CMK (cell line): ENCODE measurements at regions not wholly inside any gene's neighbourhood (a gene's known extent, or its start where the extent isn't known, plus 50 kb on each side); places are given as distances from the start of the nearest gene placed in this dataset.

Source experiments
- DNase-seq: peaks from one replicate; pipeline ENCODE4 v3.0.0-alpha.2; 2010; ENCODE audit warnings: low read depth

DNA sequence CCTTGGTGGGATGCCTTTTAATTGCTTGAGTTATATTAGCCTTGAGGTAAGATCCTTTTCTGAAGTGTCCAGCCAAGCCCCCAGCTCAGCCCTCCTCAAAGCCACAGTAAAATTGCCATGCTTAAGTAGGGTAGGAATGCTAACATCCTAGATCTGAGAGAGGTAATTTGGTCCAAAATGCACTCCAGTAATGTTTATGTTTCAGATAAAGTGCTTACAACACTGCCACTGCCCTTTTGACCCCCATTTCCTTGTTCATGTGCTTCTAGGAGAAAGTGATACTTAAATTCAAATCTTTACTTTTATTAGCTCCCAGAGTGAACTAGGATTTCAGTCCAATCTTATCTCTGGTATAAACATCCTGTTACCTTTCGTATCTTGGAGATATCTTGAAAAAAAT is 318.0 kb downstream of the BMP2 start:
- DNase-seq, result no peak

DNA sequence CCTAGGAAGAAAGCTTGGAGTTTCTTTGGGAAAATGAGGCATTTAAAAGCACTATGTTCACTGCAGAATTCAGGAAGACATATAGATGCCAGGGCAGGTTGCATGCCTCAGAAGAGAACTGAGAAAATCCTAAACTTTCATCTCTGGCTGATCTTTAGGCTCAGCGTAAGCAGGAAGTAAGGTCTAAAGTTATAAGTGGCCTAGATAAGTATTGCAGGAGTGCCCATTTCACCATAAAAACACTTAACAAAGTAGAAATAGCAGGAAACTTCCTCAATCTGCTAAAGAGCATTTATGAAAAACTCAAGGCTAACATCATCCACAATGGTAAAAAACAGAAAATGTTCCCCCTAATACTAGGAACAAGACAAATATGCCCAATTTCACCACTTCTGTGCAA is 320.3 kb downstream of the BMP2 start:
- DNase-seq, result no peak

DNA sequence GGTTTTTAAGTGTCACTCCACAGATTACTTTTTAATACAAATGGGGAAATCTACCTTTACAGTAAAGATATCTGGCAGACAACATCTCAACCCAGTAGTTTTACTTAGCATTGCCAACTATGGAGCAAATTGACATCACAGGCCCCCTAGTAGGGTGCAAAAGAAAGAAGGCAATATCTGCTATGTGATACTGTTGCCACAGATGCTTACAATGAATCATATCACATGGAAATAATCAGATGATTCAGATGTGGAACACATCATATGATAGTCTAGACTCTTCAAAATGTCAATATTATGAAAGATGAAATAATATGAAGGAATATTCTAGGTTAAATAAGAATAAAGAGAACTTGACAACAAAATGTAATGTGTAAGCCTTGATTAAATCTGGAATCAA is 322.5 kb downstream of the BMP2 start:
- DNase-seq, result no peak

DNA sequence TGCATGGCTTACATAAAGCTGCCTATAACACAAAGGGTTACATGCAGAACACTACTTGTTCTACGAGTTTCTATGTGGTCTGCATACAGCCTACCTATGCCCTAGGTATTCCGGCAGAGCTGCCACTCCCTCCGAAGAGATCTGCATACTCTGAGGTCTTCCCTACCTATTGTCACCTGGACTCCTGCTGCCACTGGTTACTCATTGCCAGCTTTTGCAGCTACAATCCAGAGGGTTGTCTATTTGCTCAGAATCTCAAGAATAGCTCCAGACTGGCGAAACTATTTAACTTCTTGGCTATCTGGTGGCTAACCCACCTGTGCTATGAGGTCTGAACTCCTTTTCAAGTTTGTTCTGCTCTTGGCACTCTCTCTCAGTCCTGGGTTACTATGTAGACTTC is 323.3 kb downstream of the BMP2 start:
- no peak for DNase-seq

DNA sequence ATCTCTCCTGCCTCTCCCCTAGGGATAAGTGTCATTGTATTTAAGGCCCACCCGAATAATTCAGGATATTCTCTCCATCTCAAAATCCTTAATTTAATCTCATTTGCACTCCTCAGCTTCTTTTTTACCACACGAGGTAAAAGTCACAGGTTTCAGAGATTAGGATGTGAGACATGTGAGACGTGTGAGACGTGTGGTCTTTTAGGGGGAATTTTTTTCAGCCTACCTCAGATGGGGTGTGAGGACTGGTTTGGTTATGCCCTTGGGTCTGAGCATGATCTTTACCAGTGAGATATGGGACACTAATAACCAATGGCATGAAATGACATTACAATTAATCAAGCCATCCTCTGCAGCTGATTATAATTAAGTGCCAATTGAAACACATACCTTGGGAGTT is 324.2 kb downstream of the BMP2 start:
- DNase-seq, result no peak

DNA sequence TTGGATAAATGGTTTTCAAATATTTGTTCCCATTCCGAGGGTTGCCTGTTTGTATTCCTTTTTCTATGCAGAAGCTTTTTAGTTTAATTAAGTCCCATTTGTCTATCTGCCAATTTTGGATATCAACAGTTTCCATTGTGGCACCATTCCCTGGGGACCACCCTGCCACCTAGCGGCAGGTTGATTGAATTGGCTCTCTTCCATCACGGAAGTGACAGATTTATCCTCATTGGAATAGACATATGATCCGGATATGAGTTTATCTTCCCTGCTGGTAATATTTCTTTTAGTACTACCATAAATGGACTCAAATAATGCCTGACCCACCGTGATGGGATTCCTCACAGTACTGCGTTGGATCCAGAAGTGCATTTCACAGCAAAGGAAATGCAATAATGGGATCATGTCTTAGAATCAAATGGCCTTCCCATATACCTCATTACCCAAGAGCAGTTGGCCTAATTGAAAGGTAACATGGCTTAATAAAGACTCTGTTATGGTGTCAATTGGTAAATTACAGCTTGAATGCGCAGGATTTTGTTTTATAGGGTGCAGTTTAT is 327.0 kb downstream of the BMP2 start:
- peak; percentile 9 for DNase-seq

DNA sequence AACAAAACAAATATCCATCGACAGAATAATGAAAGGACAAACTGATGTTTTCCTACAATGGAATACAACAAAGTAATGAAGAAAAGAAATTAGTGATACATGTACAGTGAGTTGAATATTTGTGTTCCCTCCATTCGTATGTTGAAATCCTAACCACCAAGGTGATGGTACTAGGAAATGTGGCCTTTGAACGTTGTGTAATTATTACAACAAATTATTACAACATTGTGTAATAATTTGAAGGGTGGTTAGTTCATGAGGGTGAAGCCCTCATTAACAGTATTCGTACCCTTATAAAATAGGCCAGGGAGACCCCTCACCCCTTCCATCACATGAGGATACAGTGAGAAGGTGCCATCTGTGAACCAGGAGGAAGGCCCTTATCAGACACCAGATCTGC is 339.4 kb downstream of the BMP2 start:
- no peak for DNase-seq

DNA sequence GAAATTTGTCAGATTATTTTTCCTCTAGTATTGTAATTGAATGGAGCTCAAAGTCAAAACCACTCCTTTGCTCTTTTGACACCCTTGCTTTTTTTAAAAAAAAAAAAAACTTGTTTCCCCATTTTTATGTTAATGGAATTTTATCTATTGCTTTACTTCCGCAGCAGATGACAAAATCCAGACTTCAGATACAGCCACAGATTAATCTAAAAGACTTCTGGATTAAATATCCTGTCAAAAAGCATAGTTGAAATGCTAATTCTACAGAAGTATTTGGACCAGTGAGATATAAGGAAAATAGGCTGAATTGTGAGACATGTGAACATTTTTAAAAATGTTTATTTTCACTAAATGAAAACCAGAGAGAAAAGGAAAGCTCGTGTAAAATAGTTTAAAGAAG is 341.4 kb downstream of the BMP2 start:
- DNase-seq, result no peak

DNA sequence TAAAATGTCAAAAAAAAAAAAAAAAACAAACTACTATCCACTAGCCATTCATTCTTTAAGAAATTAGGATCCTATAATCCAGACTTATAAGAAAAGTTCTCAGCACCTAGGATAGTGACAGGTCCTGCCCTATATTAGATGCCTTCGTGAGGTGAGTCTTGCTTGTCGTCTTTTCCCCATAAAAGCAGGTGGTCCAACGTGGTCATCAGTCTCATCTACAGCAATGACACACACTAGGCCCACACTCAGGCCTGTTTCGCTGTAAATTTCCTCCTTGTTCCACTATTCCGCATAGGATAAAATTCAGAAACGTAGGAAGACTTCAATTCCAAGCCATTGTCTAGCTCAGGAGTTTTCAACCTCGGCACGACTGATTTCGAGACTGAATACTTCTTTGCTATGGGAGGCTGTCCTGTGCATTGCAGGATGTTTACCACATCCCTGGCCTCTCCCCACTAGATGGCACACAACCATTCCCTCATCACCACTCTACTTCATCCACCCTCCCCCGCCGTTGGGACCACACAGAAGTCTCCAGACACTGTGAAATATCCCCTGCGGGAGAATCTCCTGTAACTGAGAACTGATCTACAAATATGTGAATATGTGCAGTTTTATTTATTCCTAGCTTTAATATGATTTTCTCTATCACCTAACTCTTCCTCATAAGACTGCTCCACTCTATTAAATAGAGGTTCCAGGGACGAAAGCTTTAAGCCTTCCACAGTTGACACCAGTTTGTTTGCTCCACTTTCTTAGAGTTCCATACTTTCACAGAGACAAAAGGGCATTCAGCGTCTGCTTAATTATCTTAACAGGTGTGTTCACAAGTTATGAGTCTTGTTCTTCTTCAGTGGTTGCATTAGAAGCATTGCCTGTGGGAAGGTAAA is 346.3 kb downstream of the BMP2 start:
- no peak for DNase-seq

DNA sequence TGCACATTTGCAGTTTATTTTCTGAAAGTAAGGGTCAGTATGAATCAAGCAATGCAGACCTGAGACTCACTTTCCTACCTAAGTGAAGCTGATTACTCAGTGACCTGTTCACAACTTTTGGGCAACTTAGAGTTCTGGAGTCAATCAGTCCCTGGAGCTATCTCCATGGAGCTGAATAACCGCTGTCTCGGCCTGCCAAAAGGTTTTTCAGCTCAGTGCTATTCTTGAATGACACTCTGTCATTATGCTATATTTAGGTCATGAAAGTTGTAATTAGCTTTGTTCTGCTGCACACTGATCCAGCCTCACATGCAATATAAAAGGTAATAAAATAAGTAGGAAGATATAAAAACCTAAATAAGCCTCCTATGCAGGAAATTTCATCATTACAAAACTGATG is 356.0 kb downstream of the BMP2 start:
- no peak for DNase-seq

DNA sequence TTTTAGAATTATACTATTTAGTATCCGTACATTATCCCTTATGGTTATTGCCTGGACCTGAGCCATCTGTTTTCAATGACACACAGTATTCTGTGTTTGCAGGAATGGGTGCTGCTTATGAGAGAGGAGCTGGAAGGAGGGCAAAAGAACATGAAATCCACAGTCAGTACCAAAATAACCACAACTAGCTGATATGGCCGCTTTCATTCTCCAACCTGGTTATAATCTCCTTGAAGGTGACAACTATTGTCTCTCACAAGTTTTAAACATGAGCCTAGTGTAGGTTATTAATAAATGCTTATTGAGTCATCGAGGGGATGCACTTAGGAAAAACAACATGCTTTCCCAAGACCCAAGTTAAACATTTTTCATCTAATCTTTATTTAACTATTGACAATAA is 356.6 kb downstream of the BMP2 start:
- DNase-seq, result no peak

DNA sequence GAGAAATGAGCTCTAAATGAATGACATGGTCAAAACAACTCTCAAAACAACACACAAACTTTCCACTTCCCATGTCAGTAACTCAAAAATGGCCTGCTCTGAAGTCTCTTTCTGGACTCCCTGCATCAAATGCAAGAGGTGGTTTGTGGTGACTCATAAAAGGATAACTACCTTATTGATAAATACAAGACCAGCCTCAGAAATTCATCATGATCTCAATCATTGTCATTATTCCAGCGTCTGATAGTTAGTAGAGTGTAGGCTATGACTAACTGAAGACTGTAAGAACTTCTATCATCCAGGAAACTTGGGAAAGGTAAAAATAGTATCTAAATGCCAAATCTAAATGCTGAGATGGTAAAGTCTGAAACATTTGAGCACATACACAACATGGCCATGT is 369.4 kb downstream of the BMP2 start:
- no peak for DNase-seq

DNA sequence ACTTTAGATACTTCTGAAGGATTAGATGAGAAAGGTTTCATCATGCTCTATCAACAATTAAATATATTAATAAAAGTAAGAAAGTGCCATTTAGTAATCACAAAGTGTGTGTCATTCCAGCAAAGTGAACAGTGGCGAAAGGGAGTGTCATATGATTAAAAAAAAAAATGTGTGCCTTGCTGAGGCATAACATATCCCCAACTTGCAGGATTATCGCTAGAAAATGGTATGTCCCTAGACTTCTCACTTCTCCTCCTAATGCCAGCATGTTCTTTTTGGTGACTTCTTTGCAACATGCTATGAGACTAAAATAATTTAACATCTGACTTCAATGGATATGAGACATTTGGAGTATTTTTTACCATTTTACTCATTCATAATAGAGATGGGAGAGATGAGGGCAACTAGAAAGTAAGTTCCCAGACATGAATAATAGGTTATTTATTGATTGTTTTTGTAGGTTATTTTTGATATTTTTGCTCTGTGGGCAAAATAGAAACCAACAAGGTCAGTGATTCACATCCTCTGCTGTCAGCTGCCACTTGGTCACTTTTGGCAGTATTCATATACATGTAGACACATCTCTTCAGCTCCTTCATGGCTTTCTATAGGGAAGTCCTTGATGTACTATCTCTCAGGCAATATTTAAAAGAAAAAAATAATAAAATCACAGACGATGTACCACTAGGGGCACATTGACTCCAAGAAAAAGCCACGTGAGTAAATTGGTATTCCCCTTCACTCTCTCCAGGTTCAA is 370.1 kb downstream of the BMP2 start:
- DNase-seq, result no peak

DNA sequence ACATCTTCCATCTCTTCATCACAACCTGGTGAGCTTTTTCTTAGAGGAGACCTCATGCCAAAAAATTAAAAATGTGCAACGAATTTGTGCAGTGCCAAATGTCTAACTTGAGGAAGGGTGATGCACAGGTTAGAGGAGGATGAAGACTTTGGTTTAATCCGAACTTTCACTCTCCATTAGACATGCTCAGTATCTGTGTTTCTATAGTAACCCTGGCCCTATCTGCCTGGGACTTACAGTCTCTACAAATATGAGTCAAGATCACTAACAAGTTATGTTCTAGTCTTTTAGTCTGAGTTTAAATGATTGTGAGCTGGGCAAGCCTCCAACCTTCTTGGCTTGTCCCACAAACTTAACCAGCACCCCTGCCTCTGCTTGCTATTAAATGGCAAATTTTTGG is 377.0 kb downstream of the BMP2 start:
- no peak for DNase-seq

DNA sequence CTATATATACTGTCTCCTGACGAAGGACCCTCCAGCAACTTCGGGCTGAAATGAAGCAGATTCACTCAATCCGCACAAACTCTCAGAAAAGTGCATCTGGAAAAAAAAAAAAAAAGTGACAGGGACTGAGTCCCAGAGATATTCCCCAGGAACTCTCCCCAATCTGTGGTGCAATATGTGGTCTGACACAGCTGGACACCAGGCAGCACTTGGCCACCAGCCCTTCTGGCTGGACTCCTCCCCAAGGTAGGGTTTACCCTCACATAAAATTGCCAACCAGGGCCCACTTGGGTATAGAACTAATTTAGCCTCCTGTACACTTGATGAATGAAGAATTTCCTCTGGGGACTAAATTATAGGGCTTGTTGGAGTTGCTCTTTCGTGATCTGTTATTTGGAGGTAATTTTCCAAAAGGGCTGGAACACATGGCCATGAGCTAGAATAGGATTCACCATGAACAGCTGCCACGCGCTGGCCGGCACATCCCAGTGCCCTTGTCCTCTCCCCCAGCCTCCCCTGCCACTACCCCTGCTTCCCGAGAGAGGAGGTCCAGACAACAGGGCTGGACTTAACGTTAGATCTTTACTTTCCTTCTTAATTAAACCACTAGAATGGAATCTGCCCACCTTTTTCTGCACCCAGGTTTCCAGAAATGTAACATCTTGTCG is 379.2 kb downstream of the BMP2 start:
- no peak for DNase-seq

DNA sequence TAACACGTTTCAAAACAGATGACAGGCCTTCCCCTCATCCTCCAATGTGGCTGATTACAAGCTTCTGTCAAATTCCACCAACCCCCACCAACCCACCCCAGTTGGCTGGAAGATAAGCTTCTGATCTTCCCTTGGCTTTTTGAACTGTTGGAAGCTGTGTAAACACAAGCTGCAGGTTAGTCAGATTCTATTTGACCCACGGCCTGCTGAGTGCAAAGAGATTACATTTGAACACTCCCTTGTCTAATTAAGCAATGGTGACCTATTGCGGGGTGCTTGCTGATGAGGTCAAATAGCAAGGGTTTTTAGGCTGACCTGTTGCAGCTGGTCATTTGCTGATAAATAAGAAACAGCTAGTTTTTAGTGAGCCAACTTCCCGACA is 379.7 kb downstream of the BMP2 start:
- no peak for DNase-seq

DNA sequence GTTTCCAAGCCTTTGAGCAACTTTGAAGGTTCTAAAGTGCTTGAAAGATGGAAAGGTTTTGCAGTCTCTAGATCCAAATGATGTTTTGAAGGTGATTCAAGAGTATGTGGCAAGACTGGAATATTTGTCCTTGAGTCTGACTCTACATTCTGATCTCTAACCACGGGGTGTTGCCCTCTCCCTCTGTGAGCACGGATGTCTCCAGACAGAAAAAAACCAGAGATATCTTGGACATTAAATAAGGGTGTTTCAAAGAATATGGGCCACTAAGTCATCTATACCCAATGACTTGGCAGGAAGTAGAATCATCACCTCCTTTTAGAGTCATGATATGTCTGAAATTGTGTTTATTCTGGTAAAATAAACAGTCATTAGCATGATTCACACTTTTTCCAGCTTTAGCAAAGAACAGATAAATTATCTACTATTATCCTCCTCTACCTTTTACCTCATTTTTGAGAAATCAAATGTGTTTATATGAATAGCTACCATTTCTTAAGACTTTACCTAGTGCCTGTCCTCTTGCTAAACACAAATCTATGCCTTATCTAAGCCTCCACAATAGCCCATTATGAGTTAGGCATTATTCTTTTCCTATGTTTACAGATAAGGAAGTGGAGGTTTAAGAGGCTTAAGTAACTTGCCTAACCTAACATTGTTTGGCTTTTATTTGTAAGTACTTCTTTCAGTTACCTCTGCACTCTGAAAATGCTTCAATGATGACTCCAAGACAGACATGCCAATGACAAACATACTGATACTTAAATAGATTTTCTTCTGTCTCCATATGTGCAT is 384.4 kb downstream of the BMP2 start:
- no peak for DNase-seq

DNA sequence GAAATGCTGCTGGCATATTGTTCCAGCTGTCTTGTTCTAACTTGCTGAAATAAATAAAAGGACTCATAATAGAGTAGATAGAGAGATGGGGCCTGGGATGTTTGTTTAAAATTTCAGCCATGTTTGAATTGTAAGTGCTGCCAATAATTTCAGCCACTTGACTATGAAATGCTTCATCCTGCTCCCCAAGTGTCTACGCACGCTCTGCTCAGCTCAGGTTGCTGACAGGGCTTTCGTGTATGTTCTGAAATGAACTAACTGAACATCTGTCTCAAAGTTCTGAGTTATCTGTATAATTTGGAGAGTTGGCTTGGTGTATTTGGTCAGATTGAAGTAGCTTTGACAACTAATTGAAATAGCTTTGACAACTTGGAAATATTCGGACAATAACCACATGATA is 387.8 kb downstream of the BMP2 start:
- no peak for DNase-seq

DNA sequence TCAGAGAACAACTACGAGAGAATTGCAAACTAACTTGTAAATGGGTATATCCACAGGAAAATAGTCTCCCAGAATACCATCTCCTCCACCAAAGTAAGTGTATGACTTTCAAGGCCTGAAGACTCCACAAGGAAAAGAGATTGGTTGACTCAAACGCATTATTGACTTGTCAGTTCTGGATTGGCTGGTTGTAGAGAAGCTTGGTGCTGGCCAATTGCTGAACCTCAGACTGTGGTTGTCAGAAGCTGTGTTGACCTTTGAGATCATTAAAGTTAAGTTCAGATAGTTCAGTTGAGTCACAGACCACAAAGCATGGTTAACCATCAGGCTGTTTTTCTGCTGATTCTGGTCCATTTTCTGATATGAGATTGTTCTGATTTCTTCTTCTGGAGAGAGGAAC is 388.3 kb downstream of the BMP2 start:
- DNase-seq, result no peak

DNA sequence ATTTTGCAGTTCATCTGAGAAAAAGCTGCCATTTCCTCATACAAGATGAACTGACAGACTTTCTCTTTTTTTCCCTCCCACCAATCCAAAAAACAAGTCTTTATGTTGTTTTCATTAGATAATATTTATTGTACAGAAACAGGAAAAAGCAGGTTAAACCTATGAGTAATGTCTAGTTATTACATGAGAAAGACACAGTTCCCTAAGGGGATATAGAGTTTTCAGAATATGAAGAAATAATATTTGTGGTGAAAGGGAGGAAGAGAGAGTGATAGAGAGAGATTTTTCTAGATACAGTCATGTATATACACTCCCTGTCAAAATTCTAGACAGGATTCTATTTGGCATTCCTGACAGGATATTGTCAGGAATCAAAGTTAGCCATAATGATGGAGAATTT is 392.4 kb downstream of the BMP2 start:
- no peak for DNase-seq

DNA sequence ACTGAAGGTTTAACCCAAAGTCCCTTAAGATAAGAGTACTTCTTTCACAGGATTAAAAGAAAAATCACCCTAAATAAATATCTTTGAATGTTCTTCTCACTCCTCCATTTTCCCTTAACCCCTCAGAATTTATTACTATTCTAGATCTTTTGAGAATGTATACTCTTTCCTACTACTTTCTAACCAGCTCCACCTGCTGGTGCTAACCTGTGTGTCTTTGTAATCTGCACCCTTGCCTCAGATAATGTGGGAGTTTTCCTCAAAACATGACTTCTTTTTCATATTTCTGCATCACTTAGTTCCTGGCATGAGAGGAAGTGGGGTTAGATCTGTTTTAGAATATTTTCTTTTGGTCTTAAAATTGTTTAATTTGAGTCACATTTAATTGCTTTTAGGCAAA is 394.2 kb downstream of the BMP2 start:
- no peak for DNase-seq

DNA sequence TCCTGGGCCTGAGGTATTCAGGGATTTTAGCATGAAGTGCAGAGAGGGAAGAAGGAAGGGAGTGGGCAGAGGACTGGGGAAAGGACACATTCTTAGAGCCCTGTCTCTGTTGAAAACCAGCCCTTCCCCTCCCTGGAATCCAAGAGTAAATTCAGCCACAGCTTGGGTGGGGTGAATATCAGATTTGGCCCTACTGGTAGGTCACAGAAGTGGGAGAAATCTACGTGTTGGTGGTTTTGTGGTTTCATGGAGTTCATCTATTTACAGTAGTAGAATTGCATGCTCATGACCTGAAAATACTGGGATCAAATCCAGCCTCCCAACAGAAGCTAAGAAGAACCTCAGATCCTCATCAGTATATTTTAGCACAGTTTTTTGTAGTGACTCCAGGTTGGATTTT is 404.4 kb downstream of the BMP2 start:
- no peak for DNase-seq
